ENCODE measurements at regions not wholly inside any gene's neighbourhood (a gene's known extent, or its start where the extent isn't known, plus 50 kb on each side); places are given as distances from the start of the nearest gene placed in this dataset.

DNA sequence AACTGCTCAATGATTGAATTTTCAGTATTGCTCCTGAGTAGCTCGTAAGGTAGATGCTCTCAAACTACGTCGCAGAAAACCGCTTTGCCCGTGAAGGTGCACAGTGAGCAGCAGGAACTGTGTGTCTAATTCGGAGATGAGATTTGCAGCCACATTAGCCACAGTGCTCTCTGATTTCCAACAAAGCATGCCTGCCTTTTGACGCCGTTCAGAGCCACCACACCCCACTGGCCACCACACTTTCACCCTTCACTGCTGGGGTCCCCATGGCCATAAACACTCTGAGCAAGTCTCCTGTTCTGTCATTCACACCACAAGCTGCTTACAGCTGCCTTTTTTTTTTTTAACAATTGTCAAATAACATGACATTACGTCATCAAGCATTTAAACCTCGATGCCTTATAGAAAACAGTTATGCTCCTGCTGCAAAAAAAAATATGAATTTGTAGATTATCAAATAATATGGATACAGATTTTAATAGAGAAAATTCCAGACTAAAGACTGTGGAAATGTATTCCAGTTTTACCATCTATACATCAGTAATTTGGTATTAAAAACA lies 578.8 kb upstream of the PFKP start:
- BruUV-seq (replicated peaks) = no TSS peak
- CTCF ChIA-PET = no interaction called here
- no peak for ATAC-seq

DNA sequence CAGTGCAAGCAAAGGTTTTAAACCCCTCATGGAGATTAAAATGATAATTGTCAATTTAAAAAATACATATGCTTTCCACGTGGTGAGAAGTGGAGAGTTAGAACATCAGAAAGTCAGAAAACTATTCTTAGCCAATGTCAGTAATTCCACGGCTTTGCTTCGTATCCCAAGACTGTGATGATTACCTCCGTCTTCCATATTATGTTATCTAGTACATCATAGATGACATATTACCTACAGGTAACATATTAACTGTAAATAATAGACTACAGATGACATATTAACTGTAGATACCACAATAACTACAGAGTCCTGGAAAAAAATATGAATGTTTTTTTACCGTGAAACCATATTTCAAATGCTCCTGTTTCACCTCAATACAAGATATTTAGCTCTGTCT lies 579.4 kb upstream of the PFKP start:
- H3K27ac ChIP-seq (ENCODE audit: low read length) = no peak overlapping the region
- H3F3A ChIP-seq (ENCODE audit: low read length, unreplicated experiment) = no peaks in the 10 kb centered on the region
- no TSS peak for BruUV-seq (replicated peaks)
- ChIA-PET CTCF (no interaction called here), POLR2A (ENCODE audit: unreplicated experiment) (no interaction called here)
- no peaks in the 10 kb centered on the region for H3K9me3 ChIP-seq (ENCODE audit: low read length)
- H3K27me3 ChIP-seq (ENCODE audit: low read length) = no peaks in the 10 kb centered on the region
- no peaks in the 10 kb centered on the region for H4K20me1 ChIP-seq (ENCODE audit: low read length)
- intact Hi-C loops (cut with micrococcal nuclease) = no loop called here
- no peaks in the 10 kb centered on the region for H3K79me2 ChIP-seq (ENCODE audit: low read length)
- no peak overlapping the region for H3K4me2 ChIP-seq (ENCODE audit: low read length)
- no peak for TF ChIP-seq EZH2phosphoT487 (IDR thresholded peaks at IDR 0.05; ENCODE audit: borderline replicate concordance, low read length)
- TF ChIP-seq, protein P1, sequence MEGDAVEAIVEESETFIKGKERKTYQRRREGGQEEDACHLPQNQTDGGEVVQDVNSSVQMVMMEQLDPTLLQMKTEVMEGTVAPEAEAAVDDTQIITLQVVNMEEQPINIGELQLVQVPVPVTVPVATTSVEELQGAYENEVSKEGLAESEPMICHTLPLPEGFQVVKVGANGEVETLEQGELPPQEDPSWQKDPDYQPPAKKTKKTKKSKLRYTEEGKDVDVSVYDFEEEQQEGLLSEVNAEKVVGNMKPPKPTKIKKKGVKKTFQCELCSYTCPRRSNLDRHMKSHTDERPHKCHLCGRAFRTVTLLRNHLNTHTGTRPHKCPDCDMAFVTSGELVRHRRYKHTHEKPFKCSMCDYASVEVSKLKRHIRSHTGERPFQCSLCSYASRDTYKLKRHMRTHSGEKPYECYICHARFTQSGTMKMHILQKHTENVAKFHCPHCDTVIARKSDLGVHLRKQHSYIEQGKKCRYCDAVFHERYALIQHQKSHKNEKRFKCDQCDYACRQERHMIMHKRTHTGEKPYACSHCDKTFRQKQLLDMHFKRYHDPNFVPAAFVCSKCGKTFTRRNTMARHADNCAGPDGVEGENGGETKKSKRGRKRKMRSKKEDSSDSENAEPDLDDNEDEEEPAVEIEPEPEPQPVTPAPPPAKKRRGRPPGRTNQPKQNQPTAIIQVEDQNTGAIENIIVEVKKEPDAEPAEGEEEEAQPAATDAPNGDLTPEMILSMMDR (conservative IDR thresholded peaks at IDR 0.05; ENCODE audit: low read depth, low read length) = no peak
- no peak for TF ChIP-seq EZH2 (IDR thresholded peaks at IDR 0.05; ENCODE audit: low read length, unreplicated experiment)
- no peak overlapping the region for H3K4me3 ChIP-seq (ENCODE audit: low read length)
- H2AFZ ChIP-seq (ENCODE audit: low read length) = no peak overlapping the region
- H3K4me1 ChIP-seq (ENCODE audit: insufficient read depth, low read length) = no peaks in the 10 kb centered on the region
- ATAC-seq (no peak), DNase-seq (no peak)
- H3K9ac ChIP-seq (ENCODE audit: low read length) = no peak overlapping the region
- no peaks in the 10 kb centered on the region for H3K36me3 ChIP-seq (ENCODE audit: low read depth, low read length)
- no peaks in the 10 kb centered on the region for H3K9me2 ChIP-seq (replicated peaks; ENCODE audit: low read length)

More for the DNA sequence above, 578.8 kb upstream of the PFKP start:
- TF ChIP-seq EZH2 (IDR thresholded peaks at IDR 0.05; ENCODE audit: low read length, unreplicated experiment) (no peak), EZH2phosphoT487 (IDR thresholded peaks at IDR 0.05; ENCODE audit: borderline replicate concordance, low read length) (no peak)
- TF ChIP-seq, protein P1 (conservative IDR thresholded peaks at IDR 0.05; ENCODE audit: low read depth, low read length) = no peak
- H3K27ac ChIP-seq (ENCODE audit: low read length) = no peak overlapping the region
- no peaks in the 10 kb centered on the region for H4K20me1 ChIP-seq (ENCODE audit: low read length)
- POLR2A ChIA-PET (ENCODE audit: unreplicated experiment) = no interaction called here
- H3K79me2 ChIP-seq (ENCODE audit: low read length) = no peaks in the 10 kb centered on the region
- DNase-seq = no peak
- H3F3A ChIP-seq (ENCODE audit: low read length, unreplicated experiment) = no peaks in the 10 kb centered on the region
- H3K4me2 ChIP-seq (ENCODE audit: low read length) = no peak overlapping the region
- no peaks in the 10 kb centered on the region for H3K9me2 ChIP-seq (replicated peaks; ENCODE audit: low read length)
- H3K4me1 ChIP-seq (ENCODE audit: insufficient read depth, low read length) = no peaks in the 10 kb centered on the region
- H3K27me3 ChIP-seq (ENCODE audit: low read length) = no peaks in the 10 kb centered on the region
- H3K9ac ChIP-seq (ENCODE audit: low read length) = no peak overlapping the region
- no peaks in the 10 kb centered on the region for H3K9me3 ChIP-seq (ENCODE audit: low read length)
- intact Hi-C loops (cut with micrococcal nuclease) = no loop called here
- H3K36me3 ChIP-seq (ENCODE audit: low read depth, low read length) = no peaks in the 10 kb centered on the region
- H2AFZ ChIP-seq (ENCODE audit: low read length) = no peak overlapping the region
- H3K4me3 ChIP-seq (ENCODE audit: low read length) = no peak overlapping the region

DNA sequence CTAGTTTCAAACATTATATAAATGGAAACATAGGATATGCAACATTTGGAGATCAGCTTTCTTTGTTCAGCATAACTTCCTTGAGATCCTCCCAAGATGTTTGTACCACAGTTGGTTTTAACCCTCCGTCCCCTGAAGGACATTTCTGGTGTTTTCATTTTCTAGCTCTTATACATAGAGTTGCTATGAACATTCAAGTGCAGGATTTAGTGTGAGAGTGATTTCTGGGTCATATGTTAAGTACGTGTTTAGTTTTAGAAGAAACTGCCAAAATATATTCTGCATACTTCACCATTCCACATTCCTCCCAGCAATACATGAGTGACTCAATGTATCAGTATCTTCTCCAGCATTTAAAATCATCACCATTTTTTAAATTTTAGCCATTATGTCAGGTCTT lies 588.7 kb upstream of the PFKP start:
- H3K27me3 ChIP-seq (ENCODE audit: low read length) = no peaks in the 10 kb centered on the region
- TF ChIP-seq, protein P1 (conservative IDR thresholded peaks at IDR 0.05; ENCODE audit: low read depth, low read length) = no peak
- TF ChIP-seq EZH2phosphoT487 (IDR thresholded peaks at IDR 0.05; ENCODE audit: borderline replicate concordance, low read length) (no peak), EZH2 (IDR thresholded peaks at IDR 0.05; ENCODE audit: low read length, unreplicated experiment) (no peak)
- no peaks in the 10 kb centered on the region for H3K9me2 ChIP-seq (replicated peaks; ENCODE audit: low read length)
- no peaks in the 10 kb centered on the region for H3F3A ChIP-seq (ENCODE audit: low read length, unreplicated experiment)
- intact Hi-C loops (cut with micrococcal nuclease) = no loop called here
- no peaks in the 10 kb centered on the region for H3K4me1 ChIP-seq (ENCODE audit: insufficient read depth, low read length)
- H2AFZ ChIP-seq (ENCODE audit: low read length) = no peak overlapping the region
- ATAC-seq (no peak), DNase-seq (no peak)
- ChIA-PET POLR2A (ENCODE audit: unreplicated experiment) (no interaction called here), CTCF (no interaction called here)
- no peaks in the 10 kb centered on the region for H3K79me2 ChIP-seq (ENCODE audit: low read length)
- no TSS peak for BruUV-seq (replicated peaks)
- H4K20me1 ChIP-seq (ENCODE audit: low read length) = no peaks in the 10 kb centered on the region
- H3K9ac ChIP-seq (ENCODE audit: low read length) = no peak overlapping the region
- H3K27ac ChIP-seq (ENCODE audit: low read length) = no peak overlapping the region
- no peaks in the 10 kb centered on the region for H3K36me3 ChIP-seq (ENCODE audit: low read depth, low read length)
- H3K4me2 ChIP-seq (ENCODE audit: low read length) = no peak overlapping the region
- no peaks in the 10 kb centered on the region for H3K9me3 ChIP-seq (ENCODE audit: low read length)
- no peak overlapping the region for H3K4me3 ChIP-seq (ENCODE audit: low read length)

Data from PC-3 (cell line).